Occipital lobe (tissue), 1 donor: ENCODE measurements at regions not wholly inside any gene's neighbourhood (a gene's known extent, or its start where the extent isn't known, plus 50 kb on each side); places are given as distances from the start of the nearest gene placed in this dataset.
"Not testable (repeated sequence)": the region's sequence is repeated elsewhere in the genome, so short reads cannot be mapped to it uniquely, and the experiment has no call there.

Source experiments
- DNase-seq: peaks from one replicate; lab custom pipeline; 2025; lab: John Stamatoyannopoulos, UW

DNA sequence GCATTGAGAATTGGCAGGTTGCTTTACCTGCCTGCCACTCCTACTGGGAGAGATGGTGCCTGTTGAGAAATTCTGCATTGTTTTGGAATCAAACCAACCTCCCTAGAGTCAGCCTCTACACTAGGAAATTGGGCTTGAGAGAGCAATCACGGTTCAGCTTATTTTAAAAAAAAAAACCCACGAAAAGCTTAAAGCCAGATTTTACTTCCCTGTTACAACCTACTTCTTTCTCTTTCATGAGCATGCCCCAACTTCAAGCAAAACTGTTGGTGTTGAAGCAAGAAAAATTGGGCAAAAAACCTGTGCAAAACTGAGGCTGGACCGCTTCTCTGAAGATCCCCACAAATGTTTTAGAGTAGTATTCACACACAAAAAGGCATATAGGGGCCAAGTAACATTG, 134.6 kb upstream of the ZEB2 start:
- no peak for DNase-seq

DNA sequence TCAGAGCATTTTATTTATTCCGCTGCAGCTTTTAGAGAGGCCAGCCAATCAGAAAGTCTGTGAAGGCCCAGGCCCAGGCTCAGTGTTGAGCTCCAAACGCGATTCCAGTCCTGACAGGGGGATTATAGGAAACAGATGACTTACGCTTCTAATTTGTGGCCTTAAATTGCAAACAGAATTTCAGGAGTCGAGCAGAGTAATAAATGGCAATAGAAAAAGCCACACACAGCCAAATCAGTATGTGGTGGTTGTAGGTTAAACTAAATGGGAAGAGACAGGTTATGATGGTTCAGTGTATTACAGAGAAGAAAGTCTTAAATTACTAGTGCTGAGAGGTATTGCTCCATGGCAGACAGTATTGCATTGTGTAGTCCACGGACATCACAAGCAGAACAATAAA, 131.0 kb upstream of the ZEB2 start:
- no peak for DNase-seq

DNA sequence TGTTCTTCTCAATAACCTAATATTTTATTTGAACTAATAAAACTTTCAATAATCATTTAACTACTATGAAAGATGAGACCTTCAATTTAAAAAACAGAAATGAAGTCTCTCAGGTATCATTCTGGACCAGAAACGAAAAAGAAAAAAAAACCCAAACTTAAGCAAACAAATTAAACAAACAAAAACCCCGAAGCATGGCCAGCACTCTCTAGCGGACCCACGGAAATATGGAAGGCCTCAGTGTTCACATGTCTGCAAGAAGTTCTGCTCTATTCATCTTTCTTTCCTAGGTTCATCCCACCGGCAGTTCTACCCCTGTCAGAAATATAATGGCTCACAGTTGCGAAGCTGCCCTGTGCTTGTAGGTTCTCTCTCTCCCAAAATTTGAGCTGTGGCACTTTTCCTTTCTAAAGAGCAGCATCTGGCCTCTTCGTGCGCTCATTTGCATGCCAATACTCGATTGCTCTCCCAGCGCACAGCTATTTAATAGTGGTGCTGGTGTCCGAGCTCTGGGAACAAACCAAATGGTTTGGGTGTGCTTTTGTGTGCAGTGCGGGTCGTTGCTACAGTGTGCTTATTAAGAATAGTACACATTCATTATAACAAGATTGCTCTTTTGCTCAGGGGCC, 129.0 kb upstream of the ZEB2 start:
- DNase-seq: no peak

DNA sequence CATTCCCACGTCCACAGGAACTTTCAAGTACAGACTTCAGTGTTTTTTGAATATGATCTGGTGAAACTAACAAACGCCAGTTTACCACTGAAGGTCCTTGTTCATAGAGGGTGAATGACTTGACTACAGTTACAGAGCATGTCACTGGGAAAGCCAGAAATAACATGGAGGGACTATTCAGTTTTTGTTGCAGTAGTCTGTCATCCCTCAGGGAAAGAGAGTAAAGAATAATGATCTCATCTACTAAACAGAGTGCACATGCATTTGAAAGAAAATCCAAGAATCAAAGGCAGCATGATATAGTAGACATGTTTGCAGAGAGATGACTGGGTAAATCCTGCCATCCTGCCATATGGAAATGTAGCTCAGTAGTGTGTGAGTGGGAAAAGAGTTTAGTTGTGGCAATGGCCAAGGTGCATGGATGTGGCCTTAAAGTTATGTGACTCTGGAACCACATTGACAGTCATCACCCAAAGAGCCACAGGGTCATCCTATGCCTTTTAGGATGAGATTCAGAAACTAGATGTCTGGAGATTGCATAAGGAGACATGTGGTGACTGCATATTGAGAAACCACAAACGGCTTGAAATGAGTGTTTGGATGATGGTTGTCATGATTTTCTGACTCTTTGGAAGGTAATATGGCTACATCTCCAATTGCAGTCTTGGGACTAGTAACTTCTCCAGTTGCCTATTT, 125.3 kb upstream of the ZEB2 start:
- no peak for DNase-seq

DNA sequence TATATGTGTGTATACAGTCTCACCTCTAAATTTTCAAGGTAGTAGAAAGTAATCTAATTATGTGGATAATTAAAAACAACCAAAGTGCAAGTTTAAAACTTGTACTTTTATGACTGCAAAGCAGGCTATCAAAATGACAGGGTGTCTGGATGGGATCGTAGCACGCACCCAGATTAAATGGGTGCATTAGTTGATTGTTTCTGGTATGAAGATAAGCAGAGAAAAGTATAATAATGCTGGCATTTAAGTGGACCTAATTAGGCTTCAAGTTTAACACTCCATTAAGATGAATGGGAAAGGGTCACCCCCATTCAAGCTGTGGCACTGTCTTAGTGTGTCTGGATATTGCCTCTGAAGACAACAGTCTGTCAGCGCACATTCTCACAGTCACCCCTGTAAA, 124.6 kb upstream of the ZEB2 start:
- no peak for DNase-seq

DNA sequence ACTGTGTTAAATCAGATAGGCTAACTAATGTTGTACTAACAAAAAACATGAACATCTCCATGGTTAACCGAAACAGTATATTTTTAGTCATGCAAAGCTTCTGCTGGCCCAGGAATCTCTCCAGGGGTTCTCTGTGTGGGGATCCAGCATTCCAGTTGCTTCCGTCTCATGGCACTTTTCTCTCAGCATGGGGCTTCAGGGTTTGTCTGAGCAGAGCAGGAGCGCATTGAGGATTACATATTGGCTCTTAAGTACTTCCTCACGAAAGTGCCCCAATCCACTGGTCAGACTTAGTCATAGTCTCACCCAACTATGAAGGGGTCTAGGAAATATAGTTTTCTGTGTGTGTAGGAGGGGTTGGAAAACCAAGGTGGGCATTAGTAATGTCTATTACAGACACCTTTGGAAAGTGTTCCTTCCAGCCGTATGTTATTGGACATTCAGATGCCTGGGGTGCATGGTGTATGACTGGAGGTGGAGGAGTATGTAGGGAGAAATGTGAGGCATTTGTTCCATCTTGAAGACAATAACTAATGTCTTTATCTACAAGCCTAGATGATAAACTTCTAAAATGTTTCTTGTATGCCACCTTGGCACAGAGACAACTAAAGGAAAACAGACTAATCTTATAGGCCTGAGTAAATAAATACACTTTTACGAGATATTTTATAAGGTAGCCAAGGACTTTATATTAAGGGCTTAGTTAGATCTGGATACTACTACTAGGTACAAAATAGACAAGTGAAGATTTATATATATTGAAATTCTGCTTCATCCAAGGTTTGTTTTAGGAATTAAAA, 123.8 kb upstream of the ZEB2 start:
- no peak for DNase-seq

DNA sequence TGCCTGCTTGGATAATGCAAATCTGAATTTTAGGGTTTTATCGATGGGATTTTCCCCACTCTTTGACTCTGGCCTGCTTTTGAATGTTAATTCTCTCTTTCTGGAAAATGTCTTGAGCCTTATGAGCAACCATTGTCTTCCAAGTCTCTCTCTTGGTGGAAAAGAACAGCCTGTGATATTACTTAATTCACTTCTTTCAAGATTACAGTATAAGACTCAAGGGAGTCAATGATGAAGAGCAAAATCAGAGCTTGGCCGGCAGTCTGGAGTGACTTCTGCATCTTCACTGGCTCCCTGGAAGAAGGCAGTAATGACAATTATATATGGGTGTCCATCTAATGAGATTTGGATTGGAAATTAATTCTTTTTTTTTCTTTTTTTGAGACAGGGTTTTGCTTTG, 122.9 kb upstream of the ZEB2 start:
- DNase-seq: no peak

DNA sequence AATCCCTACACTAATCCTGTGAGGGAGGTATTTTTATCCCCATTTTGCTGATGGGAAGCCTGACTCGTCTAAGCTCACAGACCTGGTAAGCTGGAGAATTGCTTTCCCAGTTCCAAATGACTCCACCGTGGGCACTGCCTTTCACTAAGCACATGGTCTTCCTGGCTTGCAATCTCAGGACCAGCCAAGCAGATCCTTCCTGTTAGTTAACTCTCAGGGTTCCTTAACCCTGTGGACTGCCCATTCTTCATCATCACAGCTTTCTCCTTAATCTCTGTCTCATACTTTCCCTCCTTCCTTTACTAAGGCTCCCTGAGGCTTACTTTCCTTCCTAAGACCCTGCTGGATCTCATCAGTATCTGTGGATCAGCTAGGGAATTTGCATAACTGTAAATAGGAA, 122.2 kb upstream of the ZEB2 start:
- no peak for DNase-seq

DNA sequence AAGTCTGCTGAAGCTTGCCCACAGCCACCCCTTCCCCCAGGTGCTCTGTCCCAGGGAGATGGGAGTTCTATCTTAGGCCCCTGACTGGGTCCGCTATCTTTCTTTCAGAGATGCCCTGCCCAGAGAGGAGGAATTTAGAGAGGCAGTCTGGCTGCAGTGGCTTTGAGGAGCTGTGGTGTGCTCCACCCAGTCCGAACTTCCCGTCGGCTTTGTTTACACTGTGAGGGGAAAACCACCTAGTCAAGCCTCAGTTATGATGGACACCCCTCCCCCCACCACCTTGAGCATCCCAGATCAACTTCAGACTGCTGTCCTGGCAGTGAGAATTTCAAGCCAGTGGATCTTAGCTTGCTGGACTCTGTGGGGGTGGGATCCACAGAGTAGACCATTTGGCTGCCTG, 118.3 kb upstream of the ZEB2 start:
- DNase-seq: not testable (repeated sequence)

DNA sequence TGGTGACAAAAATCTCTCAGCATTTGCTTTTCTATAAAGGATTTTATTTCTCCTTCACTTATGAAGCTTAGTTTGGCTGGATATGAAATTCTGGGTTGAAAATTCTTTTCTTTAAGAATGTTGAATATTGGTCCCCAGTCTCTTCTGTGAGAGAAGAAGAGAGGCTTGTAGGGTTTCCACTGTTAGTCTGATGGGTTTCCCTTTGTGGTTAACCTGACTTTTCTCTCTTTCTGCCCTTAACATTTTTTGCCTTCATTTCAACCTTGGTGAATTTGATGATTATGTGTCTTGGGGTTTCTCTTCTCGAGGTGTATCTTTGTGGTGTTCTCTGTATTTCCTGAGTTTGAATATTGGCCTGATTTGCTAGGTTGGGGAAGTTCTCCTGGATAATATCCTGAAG, 116.9 kb upstream of the ZEB2 start:
- not testable (repeated sequence) for DNase-seq

DNA sequence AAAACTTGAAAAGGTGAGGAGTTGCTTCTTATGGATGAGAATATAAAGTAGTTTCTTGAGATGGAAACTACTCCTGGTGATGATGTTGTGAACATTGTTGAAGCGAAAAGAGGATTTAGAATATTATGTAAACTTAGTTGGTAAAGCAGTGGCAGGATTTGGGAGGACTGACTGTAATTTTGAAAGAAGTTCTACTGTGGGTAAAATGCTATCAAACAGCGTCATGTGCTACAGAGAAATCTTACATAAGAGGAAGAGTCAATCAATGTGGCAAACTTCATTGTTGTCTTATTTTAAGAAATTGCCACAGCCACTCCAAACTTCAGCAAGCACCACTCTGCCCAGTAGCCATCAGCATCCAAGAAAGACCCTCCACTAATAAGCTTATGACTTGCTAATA, 112.9 kb upstream of the ZEB2 start:
- DNase-seq: no peak

DNA sequence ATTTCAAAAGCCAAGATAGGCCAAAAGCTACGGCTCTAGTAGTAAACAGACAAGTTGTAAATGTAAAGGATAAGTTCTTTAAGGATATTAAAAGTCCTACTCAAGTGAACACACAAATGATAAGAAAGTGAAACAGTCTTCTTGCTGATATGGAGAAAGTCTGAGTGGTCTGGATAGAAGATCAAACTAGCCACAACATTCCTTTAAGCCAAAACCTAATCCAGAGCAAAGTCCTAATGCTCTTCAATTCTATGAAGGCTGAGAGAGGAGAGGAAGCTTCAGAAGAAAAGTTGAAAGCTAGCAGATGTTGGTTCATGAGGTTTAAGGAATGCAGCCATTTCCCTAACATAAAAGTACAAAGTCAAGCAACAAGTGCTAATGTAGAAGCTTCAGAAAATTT, 111.7 kb upstream of the ZEB2 start:
- DNase-seq: no peak

DNA sequence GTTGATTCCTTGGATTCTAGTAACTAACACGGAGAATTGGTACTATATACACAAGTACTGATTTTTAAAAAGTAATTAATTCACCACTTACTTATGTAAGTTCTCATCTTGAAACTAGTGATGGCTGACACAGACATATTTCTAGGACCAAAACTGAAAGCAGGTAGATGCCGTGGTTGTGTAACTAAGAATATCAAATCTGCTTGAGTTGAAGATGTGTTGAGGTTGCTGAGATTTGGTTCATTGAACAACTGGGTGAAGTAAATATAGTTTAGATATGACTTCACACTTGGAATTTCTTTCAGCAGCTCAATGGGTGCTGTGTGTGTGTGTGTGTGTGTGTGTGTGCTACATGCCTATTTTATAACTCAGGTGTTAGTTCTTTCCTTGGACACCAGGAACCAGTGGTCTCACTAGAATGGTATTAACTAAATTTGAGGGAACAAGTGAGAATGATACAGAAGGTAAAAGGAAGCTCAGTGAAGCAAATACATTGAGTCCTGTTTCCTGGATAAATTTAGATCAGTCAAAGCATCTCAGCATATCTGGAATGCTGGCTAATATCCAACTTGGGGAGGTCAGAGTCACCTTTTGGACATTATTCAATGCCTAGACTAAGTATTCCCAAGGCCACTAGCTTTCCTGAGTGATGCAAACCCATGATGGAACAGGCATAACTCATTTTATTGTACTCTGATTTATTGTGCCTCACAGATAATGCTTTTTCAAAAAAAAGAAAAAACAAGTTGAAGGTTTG, 110.7 kb upstream of the ZEB2 start:
- DNase-seq: no peak

DNA sequence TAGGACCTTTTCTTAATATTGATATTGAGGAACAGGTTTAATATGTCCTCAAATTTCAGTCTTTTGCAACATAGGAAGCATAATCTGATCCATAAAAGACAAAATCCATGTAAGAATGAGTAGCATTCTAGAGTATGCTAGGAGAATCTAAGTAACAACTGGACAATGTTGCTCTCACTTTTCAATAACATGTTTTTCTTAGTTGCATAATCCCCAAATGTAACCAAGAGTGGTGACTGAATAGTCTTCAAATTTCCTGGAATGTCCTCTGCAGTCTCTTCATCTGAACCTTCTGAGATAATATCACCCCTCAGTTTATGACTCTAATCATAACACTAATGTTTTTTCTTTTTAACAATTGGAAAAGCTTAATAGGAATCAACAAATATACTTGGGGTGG, 110.0 kb upstream of the ZEB2 start:
- no peak for DNase-seq

DNA sequence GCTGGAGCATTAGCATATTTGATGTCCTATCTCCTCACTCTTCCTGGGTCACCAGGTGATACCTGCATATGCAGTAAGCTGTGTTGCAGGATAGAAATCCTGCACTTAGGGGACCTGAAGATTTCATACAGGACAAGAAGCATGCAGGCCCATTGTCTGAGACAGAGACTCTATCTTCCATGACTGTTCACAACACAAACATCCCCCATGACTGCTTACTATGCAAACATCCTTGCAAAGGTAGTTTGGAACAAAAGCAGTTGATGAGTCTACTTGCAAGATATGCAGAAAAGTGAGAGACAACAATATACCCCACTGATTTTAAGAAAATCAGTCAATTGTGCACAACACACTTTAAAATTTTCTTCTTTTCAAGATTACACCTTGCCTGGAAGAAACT, 108.6 kb upstream of the ZEB2 start:
- no peak for DNase-seq

DNA sequence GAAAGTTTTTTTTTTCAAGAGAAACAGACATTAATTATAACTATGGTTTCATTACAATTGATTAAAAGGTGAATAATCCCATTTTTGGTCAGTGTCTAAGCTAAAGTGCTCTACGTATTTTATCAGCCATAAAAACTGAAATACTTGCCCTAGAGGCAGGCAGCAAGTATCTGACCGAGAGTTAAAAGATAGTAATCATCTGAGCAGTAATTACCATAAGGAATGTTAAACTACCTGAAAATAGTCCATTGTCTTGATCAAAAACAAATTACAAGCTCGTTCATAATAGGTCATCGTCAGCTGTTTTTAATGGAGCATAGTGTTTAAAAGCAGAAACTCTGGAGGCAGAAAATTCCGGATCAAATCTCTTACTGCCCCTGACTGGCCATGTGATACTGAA, 105.7 kb upstream of the ZEB2 start:
- DNase-seq: no peak

DNA sequence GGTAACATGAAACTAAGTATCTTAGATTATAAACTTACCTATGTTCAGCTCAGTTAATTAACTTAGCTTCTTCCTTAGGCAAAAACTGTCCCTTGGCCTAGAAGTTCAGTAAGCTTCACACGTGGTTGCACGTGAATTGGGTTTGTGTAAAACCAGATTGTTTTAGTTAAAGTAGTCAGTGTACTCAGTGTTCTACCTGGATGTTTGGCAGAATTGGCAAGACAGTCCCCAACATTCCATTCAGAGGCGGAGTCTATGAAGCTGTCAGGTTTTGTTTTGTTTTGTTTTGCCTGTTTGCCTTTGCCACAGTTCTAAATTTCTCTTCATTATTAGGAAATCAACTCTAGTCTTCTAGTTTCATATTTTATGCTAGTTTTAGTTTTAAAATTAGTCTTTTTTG, 105.3 kb upstream of the ZEB2 start:
- DNase-seq: no peak

DNA sequence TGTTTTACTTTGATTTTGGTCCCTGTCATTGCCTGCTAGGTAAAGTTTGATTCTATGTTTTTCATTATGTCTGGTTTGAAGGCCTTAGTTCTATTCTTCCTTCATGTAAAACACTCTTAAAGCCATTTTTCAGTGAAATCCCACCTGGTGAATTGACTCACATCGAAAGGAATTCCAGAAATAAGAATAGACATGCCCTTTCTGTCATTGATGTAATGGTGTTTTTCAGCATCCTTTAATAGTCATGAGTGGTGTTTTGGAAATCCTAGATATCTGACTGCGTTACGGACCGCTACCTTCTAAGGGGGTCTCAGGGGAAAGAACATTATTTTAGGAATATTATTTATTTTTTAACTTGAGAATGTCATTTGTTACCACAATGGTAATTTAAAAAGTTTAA, 104.5 kb upstream of the ZEB2 start:
- no peak for DNase-seq

DNA sequence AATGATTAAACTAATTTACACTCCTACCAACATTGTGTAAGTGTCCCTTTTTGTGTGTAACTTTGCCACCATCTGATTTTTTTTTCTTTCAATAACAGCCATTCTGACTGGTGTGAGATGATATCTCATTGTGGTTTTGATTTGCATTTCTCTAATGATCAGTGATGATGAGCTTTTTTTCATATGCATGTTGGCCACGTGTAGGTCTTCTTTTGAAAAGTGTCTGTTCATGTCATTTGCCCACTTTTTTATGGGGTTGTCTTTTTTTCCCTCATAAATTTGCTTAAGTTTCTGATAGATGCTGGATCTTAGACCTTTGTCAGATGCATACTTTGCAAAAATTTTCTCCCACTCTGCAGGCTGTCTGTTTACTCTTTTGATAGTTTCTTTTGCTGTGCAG, 102.5 kb upstream of the ZEB2 start:
- DNase-seq: not testable (repeated sequence)

DNA sequence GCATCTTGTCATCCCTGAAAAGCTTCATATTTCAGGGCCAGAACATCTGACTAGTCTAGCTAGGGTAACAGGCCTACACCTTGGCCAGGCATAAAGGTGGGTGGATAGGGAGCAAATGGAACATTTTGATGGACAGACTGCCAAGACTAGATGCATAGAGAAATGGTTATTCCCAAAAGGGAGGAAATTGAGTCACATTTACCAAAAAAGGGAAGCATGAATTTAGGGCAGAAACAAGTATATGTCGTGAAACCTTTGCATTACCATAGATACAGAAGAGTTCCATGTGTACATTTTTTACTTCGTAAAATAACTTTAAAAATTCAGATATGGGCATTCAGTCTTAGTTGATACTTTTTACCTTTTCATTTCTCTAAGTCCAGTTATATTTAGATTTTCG, 101.3 kb upstream of the ZEB2 start:
- no peak for DNase-seq

DNA sequence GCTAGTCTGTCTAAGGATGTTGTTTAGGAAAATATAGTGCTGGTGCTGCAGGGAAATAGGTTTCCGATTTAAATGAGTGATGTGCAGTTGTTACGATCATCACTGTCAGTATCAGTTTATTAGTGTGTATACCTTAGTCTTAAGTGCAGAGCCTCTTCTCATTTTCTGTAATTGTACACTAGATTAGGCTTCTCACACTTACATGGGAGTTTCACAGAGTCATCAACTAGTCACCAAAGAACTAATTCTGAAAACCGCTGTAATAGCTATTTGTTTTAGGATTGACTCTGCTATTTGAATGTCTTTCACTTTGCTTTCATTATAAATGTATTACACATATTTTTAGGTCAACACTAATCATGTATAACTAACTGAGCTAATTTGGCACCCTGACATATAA, 99.8 kb upstream of the ZEB2 start:
- no peak for DNase-seq

DNA sequence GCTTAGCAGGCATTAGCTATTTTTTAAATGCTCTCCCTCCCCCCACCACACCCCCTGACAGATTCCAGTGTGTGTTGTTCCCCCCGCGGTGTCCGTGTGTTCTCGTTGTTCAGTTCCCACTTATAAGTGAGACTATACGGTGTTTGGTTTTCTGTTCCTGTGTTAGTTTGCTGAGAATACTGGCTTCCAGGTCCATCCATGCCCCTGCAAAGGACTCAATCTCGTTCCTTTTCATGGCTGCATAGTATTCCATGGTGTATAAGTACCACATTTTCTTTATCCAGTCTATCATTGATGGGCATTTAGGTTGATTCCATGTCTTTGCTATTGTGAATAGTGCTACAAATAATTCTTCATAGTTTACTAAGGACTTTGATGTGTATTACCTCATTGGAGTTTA, 97.3 kb upstream of the ZEB2 start:
- DNase-seq: not testable (repeated sequence)
